K562 (cell line): ENCODE measurements at regions not wholly inside any gene's neighbourhood (a gene's known extent, or its start where the extent isn't known, plus 50 kb on each side); places are given as distances from the start of the nearest gene placed in this dataset.

Source experiments
- ATAC-seq: fragments of 200-7000 bp; cut with Tn5 transposase; 3 replicates; pipeline ENCODE4 v1.9.1; 2020; ENCODE audit warnings: moderate library complexity
- BruUV-seq: library from RNA; stranded (reverse); fragments of 400-500 nt; replicated peaks from 2 replicates; lab custom pipeline; 2021; lab: Mats Ljungman, UMichigan
- CTCF ChIA-PET: fragments of 300-600 bp; formaldehyde crosslinking; extraction: SDS; loops from one replicate; lab custom pipeline; 2021; ENCODE audit warnings: low intra/inter-chr PET ratio; lab: Yijun Ruan, JAX
- POLR2A ChIA-PET: fragments of 300-600, 350-650 bp; sonication (Branson Sonifier 250); formaldehyde crosslinking; extraction: SDS; loops from one replicate; lab custom pipeline; 2021; ENCODE audit warnings: antibody characterized with exemption, inconsistent platforms; lab: Yijun Ruan, JAX
- DNase-seq, 4 experiments: peaks; one replicate each; pipeline versions ENCODE4 v3.0.0 to v3.0.0-alpha.2; 2011 to 2018; ENCODE audit warnings: low spot score in 3 of 4, mixed read lengths in 3 of 4; ENCODE audit errors: extremely low read depth in 1 of 4
- FAIRE-seq: peaks from 2 replicates; lab custom pipeline; 2011; peaks lifted over from hg19 to GRCh38; lab: Jason Lieb, UNC
- H2AFZ ChIP-seq: 2 replicates; pipeline ENCODE4 v1.6.0; 2011; ENCODE audit warnings: low read depth, low read length, control low read depth, inconsistent platforms
- H3K27ac ChIP-seq: fragments of 200-600 bp; 3 replicates; pipeline ENCODE4 v1.8.0; 2011; ENCODE audit warnings: low read depth, mild to moderate bottlenecking, control low read depth, inconsistent platforms, low read length, moderate library complexity, mixed read lengths; ENCODE audit errors: extremely low read depth
- H3K27me3 ChIP-seq, 2 experiments: fragments of 300-600 bp in 1 of 2; 2 replicates in 1 of 2; 3 replicates in 1 of 2; pipeline versions ENCODE4 v1.6.0 to v1.8.0; 2011; ENCODE audit warnings: inconsistent platforms in 2 of 2, low read length in 2 of 2, mild to moderate bottlenecking in 1 of 2, mixed read lengths in 1 of 2, moderate library complexity in 1 of 2; ENCODE audit not compliant: control insufficient read depth in 2 of 2, insufficient read depth in 2 of 2
- H3K36me3 ChIP-seq: fragments of 300-600 bp; 3 replicates; pipeline ENCODE4 v1.8.0; 2011; ENCODE audit warnings: mild to moderate bottlenecking, low read length, inconsistent platforms; ENCODE audit not compliant: control insufficient read depth, insufficient read depth
- H3K4me1 ChIP-seq, 2 experiments: fragments of 200-600 bp in 1 of 2; replicated peaks in 1 of 2; 2 replicates in 1 of 2; 3 replicates in 1 of 2; pipeline versions ENCODE4 v1.5.1 to v1.8.0; 2011; ENCODE audit warnings: inconsistent platforms in 2 of 2, low read length in 2 of 2, mild to moderate bottlenecking in 1 of 2, mixed read lengths in 1 of 2, moderate library complexity in 1 of 2; ENCODE audit not compliant: control insufficient read depth in 2 of 2, insufficient read depth in 2 of 2
- H3K4me2 ChIP-seq: 2 replicates; pipeline ENCODE4 v1.6.1; 2011; ENCODE audit warnings: low read length, control low read depth, inconsistent platforms, mixed read lengths; ENCODE audit not compliant: insufficient read depth
- H3K4me3 ChIP-seq: fragments of 200-600 bp; sonication (generic), shearing (Covaris generic); 2 replicates; pipeline ENCODE4 v1.5.1; 2016; ENCODE audit warnings: control low read depth, inconsistent platforms
- H3K79me2 ChIP-seq: fragments of 200-600 bp; 3 replicates; pipeline ENCODE4 v1.8.0; 2011; ENCODE audit warnings: low read length, inconsistent platforms; ENCODE audit not compliant: control insufficient read depth, insufficient read depth
- H3K9ac ChIP-seq, 2 experiments: 2 replicates each; pipeline versions ENCODE4 v1.6.0 to v1.6.1; 2011; ENCODE audit warnings: low read depth in 2 of 2, low read length in 2 of 2, control low read depth in 1 of 2, inconsistent platforms in 1 of 2, mild to moderate bottlenecking in 1 of 2, mixed read lengths in 1 of 2; ENCODE audit not compliant: insufficient read depth in 1 of 2
- H3K9me1 ChIP-seq: one replicate; pipeline ENCODE4 v1.6.0; 2011; ENCODE audit warnings: inconsistent platforms, mild to moderate bottlenecking, low read length, moderate library complexity; ENCODE audit not compliant: control insufficient read depth, insufficient read depth
- H3K9me3 ChIP-seq: replicated peaks from 2 replicates; pipeline ENCODE4 v1.5.1; 2011; ENCODE audit warnings: low read depth, low read length, inconsistent platforms; ENCODE audit not compliant: control insufficient read depth, insufficient read depth
- H4K20me1 ChIP-seq: replicated peaks from 2 replicates; pipeline ENCODE4 v1.6.1; 2011; ENCODE audit warnings: low read length, inconsistent platforms, mixed read lengths; ENCODE audit not compliant: control insufficient read depth, insufficient read depth
- ASH1L ChIP-seq: fragments of 450-650 bp; IDR thresholded peaks from 2 replicates; pipeline ENCODE4 v1.6.1; 2018; ENCODE audit warnings: borderline replicate concordance, mild to moderate bottlenecking, low read depth; ENCODE audit not compliant: partially characterized antibody
- CTCF ChIP-seq, 3 experiments: IDR thresholded peaks in 2 of 3; conservative IDR thresholded peaks in 1 of 3; 2 replicates each; pipeline ENCODE4 v1.5.1; 2011 to 2012; ENCODE audit warnings: low read length in 3 of 3, mild to moderate bottlenecking in 3 of 3, control low read depth in 2 of 3, improper control_type of control experiment in 1 of 3, inconsistent platforms in 1 of 3, low read depth in 1 of 3, mixed read lengths in 1 of 3, moderate library complexity in 1 of 3; ENCODE audit not compliant: insufficient read depth in 2 of 3
- ELF1 ChIP-seq: fragments of 200-800 bp; sonication (Bioruptor generic); IDR thresholded peaks from 2 replicates; pipeline ENCODE4 v1.6.1; 2016; ENCODE audit warnings: missing genetic modification characterization, missing compliant biosample characterization
- RAD21 ChIP-seq, 2 experiments: fragments of 250-450 bp in 1 of 2; fragments of 450-650 bp in 1 of 2; sonication (Bioruptor Pico) in 1 of 2; formaldehyde crosslinking in 1 of 2; IDR thresholded peaks in 1 of 2; conservative IDR thresholded peaks in 1 of 2; 2 replicates each; pipeline versions ENCODE4 v1.4.0 to v1.8.0; 2020 to 2022; ENCODE audit warnings: mild to moderate bottlenecking in 2 of 2, moderate library complexity in 1 of 2
- SMC3 ChIP-seq: conservative IDR thresholded peaks from 2 replicates; pipeline ENCODE4 v1.6.1; 2011; ENCODE audit warnings: low read depth, low read length, improper control_type of control experiment; ENCODE audit not compliant: insufficient read depth
- ZNF354B ChIP-seq: fragments of 250-450 bp; sonication (Bioruptor Pico); IDR thresholded peaks from 2 replicates; pipeline ENCODE4 v1.4.0; 2020
- WGBS: fragments of 100-300 bp; shearing (Covaris generic); methylation state at CpG from one replicate; pipeline ENCODE4 v1.1.6; 2016; ENCODE audit warnings: low coverage, mixed read lengths; ENCODE audit not compliant: insufficient coverage; ENCODE audit errors: missing lambda C conversion rate; 5-methylcytosine and 5-hydroxymethylcytosine counted together
- in situ Hi-C: fragments of 300-500 bp; cut with MboI; formaldehyde crosslinking; loops from 4 replicates; pipeline ENCODE4 v1.15.0; 2018; ENCODE audit warnings: inconsistent platforms, mixed read lengths
- intact Hi-C: fragments of 100-400 bp; cut with micrococcal nuclease; formaldehyde crosslinking; loops from 2 replicates; pipeline ENCODE4 v1.14.2; 2022

- TF ChIP-seq CTCF (IDR thresholded peaks at IDR 0.05 in 2 of 3, conservative IDR thresholded peaks at IDR 0.05 in 1 of 3; ENCODE audit: insufficient read depth in 2 of 3, low read depth in 1 of 3, low read length in 3 of 3): peak; percentile 39 to 45 (median 43); a peak in 4 of 6 replicates
- peak; percentile 28 to 59 for TF ChIP-seq RAD21 (CRISPR knock-in tag; conservative IDR thresholded peaks at IDR 0.05 in 1 of 2, IDR thresholded peaks at IDR 0.05 in 1 of 2)
- 0 out of 2 replicates have a peak, but pooled peaks have one; percentile 42 for TF ChIP-seq ELF1 (tag)
- no peak for TF ChIP-seq ZNF354B (CRISPR knock-in tag)
- no peak for TF ChIP-seq ASH1L
- 0 out of 2 replicates have a peak, but pooled peaks have one; percentile 7 for TF ChIP-seq SMC3
- Histone ChIP-seq H3K36me3 (no peaks in the 10 kb centered on the region), H3K4me3 (no peak overlapping the region), H3K79me2 (no peaks in the 10 kb centered on the region), H3K9me3 (no peaks in the 10 kb centered on the region), H3K4me2 (no peak overlapping the region), H4K20me1 (peaks cover 10% of the 10 kb centered on the region; the same call in 1 of the 2 replicates), H2AFZ (no peak overlapping the region), H3K27me3 (peaks cover 19 to 71% of the 10 kb centered on the region in 2 experiments; a peak in 4 of 5 replicates), H3K9me1 (no peaks in the 10 kb centered on the region), H3K4me1 (peaks cover 7 to 11% of the 10 kb centered on the region in 2 experiments; a peak in 4 of 5 replicates), H3K27ac (no peak overlapping the region), H3K9ac (no peak overlapping the region)
- POLR2A ChIA-PET: no interaction called here
- 3% methylated on average over 14 of the region's 14 CpGs for WGBS
- in situ Hi-C loops: no loop called here
- CTCF ChIA-PET: no interaction called here
- peak; percentile 75 for ATAC-seq
- DNase-seq: peak; percentile 6 to 24 (median 16)
- BruUV-seq: no TSS peak
- FAIRE-seq: no peak
- intact Hi-C loops: no loop called here
Observed at GRCh38 chr10:30751678-30752331, 122.3 kb upstream of the LYZL2 start.
